H1 (cell line): ENCODE measurements at regions not wholly inside any gene's neighbourhood (a gene's known extent, or its start where the extent isn't known, plus 50 kb on each side); places are given as distances from the start of the nearest gene placed in this dataset.

Experiments used
- CTCF ChIA-PET: fragments of 300-600 bp; sonication (Branson Sonifier 250); formaldehyde crosslinking; loops from one replicate; lab custom pipeline; 2021; ENCODE audit not compliant: partially characterized antibody; lab: Charles Lee
- POLR2A ChIA-PET: fragments of 300-600 bp; sonication (Branson Sonifier 250); formaldehyde crosslinking; loops from one replicate; lab custom pipeline; 2021; ENCODE audit warnings: inconsistent platforms; ENCODE audit not compliant: partially characterized antibody; lab: Charles Lee
- DNase-seq, 2 experiments: peaks; one replicate each; pipeline versions ENCODE4 v3.0.0 to v3.0.0-alpha.2; 2010 to 2022; ENCODE audit warnings: low spot score in 2 of 2, low read depth in 1 of 2, mixed read lengths in 1 of 2
- FAIRE-seq: peaks from 2 replicates; lab custom pipeline; 2011; peaks lifted over from hg19 to GRCh38; lab: Jason Lieb, UNC
- H2AFZ ChIP-seq: 2 replicates; pipeline ENCODE4 v1.8.1; 2012; ENCODE audit warnings: low read length, inconsistent platforms
- H2AK5ac ChIP-seq: 2 replicates; pipeline ENCODE4 v1.6.1; 2013; ENCODE audit warnings: low read depth, low read length
- H2BK120ac ChIP-seq: replicated peaks from 2 replicates; pipeline ENCODE3; 2013; ENCODE audit warnings: low read depth, low read length, inconsistent platforms
- H2BK12ac ChIP-seq: 2 replicates; pipeline ENCODE4 v1.6.1; 2013; ENCODE audit warnings: low read depth, low read length
- H2BK15ac ChIP-seq: 2 replicates; pipeline ENCODE4 v1.6.1; 2013; ENCODE audit warnings: low read length
- H2BK20ac ChIP-seq: 2 replicates; pipeline ENCODE4 v1.6.1; 2013; ENCODE audit warnings: low read length
- H2BK5ac ChIP-seq: 2 replicates; pipeline ENCODE4 v1.6.1; 2013; ENCODE audit warnings: low read depth, low read length
- H3K14ac ChIP-seq: 2 replicates; pipeline ENCODE4 v1.6.1; 2013; ENCODE audit warnings: inconsistent platforms; ENCODE audit not compliant: insufficient read length
- H3K18ac ChIP-seq: 2 replicates; pipeline ENCODE4 v1.6.1; 2013; ENCODE audit warnings: low read length; ENCODE audit errors: extremely low read depth
- H3K23ac ChIP-seq: 2 replicates; pipeline ENCODE4 v1.6.1; 2013; ENCODE audit warnings: inconsistent platforms; ENCODE audit not compliant: insufficient read length
- H3K23me2 ChIP-seq: 2 replicates; pipeline ENCODE4 v1.6.1; 2013; ENCODE audit warnings: low read depth, low read length
- H3K27ac ChIP-seq: 2 replicates; pipeline ENCODE4 v1.6.1; 2011; ENCODE audit warnings: low read depth, low read length, inconsistent platforms
- H3K27me3 ChIP-seq, 4 experiments: replicated peaks in 1 of 4; 1 replicate in 1 of 4; 2 replicates in 3 of 4; pipeline versions ENCODE4 v1.6.1 to v1.8.1; 2011 to 2013; ENCODE audit warnings: low read length in 3 of 4, mild to moderate bottlenecking in 3 of 4, inconsistent platforms in 2 of 4, mixed read lengths in 2 of 4, moderate library complexity in 1 of 4; ENCODE audit not compliant: control insufficient read depth in 3 of 4, insufficient read depth in 3 of 4; ENCODE audit errors: extremely low read depth in 1 of 4
- H3K36me3 ChIP-seq, 4 experiments: 2 replicates each; pipeline versions ENCODE4 v1.6.1 to v1.8.1; 2011 to 2013; ENCODE audit warnings: mild to moderate bottlenecking in 4 of 4, low read length in 3 of 4, moderate library complexity in 2 of 4, control low read depth in 1 of 4, inconsistent platforms in 1 of 4; ENCODE audit not compliant: insufficient read depth in 4 of 4, control insufficient read depth in 2 of 4
- H3K4ac ChIP-seq: replicated peaks from 2 replicates; pipeline ENCODE3; 2013; ENCODE audit warnings: low read length, low read depth, mixed read lengths, inconsistent platforms; ENCODE audit not compliant: insufficient read length
- H3K4me1 ChIP-seq, 4 experiments: replicated peaks in 1 of 4; 1 replicate in 1 of 4; 2 replicates in 3 of 4; pipeline versions ENCODE4 v1.6.1 to v1.8.1; 2011 to 2013; ENCODE audit warnings: low read length in 3 of 4, inconsistent platforms in 2 of 4, mixed read lengths in 1 of 4; ENCODE audit not compliant: insufficient read depth in 4 of 4, control insufficient read depth in 3 of 4
- H3K4me2 ChIP-seq, 2 experiments: 2 replicates each; pipeline versions ENCODE4 v1.6.1 to v1.8.1; 2011 to 2013; ENCODE audit warnings: low read depth in 2 of 2, low read length in 2 of 2, control low read depth in 1 of 2, inconsistent platforms in 1 of 2, mild to moderate bottlenecking in 1 of 2; ENCODE audit not compliant: insufficient read depth in 1 of 2
- H3K4me3 ChIP-seq, 4 experiments: fragments of 200-600, 300-600 bp in 1 of 4; sonication (generic), shearing (Covaris generic), sonication (Bioruptor Twin) in 1 of 4; 2 replicates each; pipeline versions ENCODE4 v1.5.1 to v1.8.1; 2011 to 2016; ENCODE audit warnings: low read length in 4 of 4, low read depth in 3 of 4, control low read depth in 2 of 4, inconsistent platforms in 2 of 4, mild to moderate bottlenecking in 2 of 4, mixed read lengths in 1 of 4, moderate library complexity in 1 of 4; ENCODE audit not compliant: insufficient read depth in 2 of 4; ENCODE audit errors: extremely low read depth in 1 of 4
- H3K56ac ChIP-seq: replicated peaks from 2 replicates; pipeline ENCODE3; 2013; ENCODE audit warnings: low read depth, mild to moderate bottlenecking, mixed read lengths, low read length, inconsistent platforms; ENCODE audit not compliant: insufficient read length
- H3K79me1 ChIP-seq: 2 replicates; pipeline ENCODE4 v1.6.1; 2013; ENCODE audit warnings: low read depth, low read length, control low read depth
- H3K79me2 ChIP-seq, 2 experiments: 2 replicates each; pipeline versions ENCODE4 v1.6.1 to v1.8.1; 2012 to 2013; ENCODE audit warnings: low read length in 2 of 2, mild to moderate bottlenecking in 2 of 2, inconsistent platforms in 1 of 2; ENCODE audit not compliant: insufficient read depth in 2 of 2, control insufficient read depth in 1 of 2
- H3K9ac ChIP-seq, 4 experiments: replicated peaks in 1 of 4; 1 replicate in 1 of 4; 2 replicates in 3 of 4; pipeline versions ENCODE4 v1.6.1 to v1.8.1; 2011 to 2013; ENCODE audit warnings: low read depth in 3 of 4, low read length in 3 of 4, control low read depth in 2 of 4, mild to moderate bottlenecking in 2 of 4, moderate library complexity in 2 of 4, inconsistent platforms in 1 of 4; ENCODE audit errors: extremely low read depth in 1 of 4
- H3K9me3 ChIP-seq, 2 experiments: 2 replicates each; pipeline versions ENCODE4 v1.6.1 to v1.8.1; 2012 to 2013; ENCODE audit warnings: mild to moderate bottlenecking in 2 of 2, moderate library complexity in 2 of 2, control low read depth in 1 of 2, inconsistent platforms in 1 of 2, low read depth in 1 of 2, low read length in 1 of 2, mixed read lengths in 1 of 2; ENCODE audit not compliant: insufficient read depth in 2 of 2
- H4K20me1 ChIP-seq, 2 experiments: replicated peaks in 1 of 2; 2 replicates each; pipeline versions ENCODE3 to v1.8.1; 2011 to 2013; ENCODE audit warnings: inconsistent platforms in 2 of 2, low read length in 2 of 2, mild to moderate bottlenecking in 1 of 2; ENCODE audit not compliant: insufficient read depth in 2 of 2, control insufficient read depth in 1 of 2
- H4K5ac ChIP-seq: 2 replicates; pipeline ENCODE4 v1.6.1; 2013; ENCODE audit warnings: low read length, low read depth, mixed read lengths, inconsistent platforms; ENCODE audit not compliant: insufficient read length
- H4K8ac ChIP-seq: 2 replicates; pipeline ENCODE4 v1.8.0; 2013; ENCODE audit warnings: mild to moderate bottlenecking, moderate library complexity, low read length, inconsistent platforms; ENCODE audit not compliant: insufficient read depth; ENCODE audit errors: extremely low read depth
- H4K91ac ChIP-seq: replicated peaks from 2 replicates; pipeline ENCODE3; 2013; ENCODE audit warnings: low read length, mixed read lengths, inconsistent platforms; ENCODE audit not compliant: insufficient read length
- POLR2A ChIP-seq, 2 experiments: IDR thresholded peaks; 1 replicate in 1 of 2; 2 replicates in 1 of 2; pipeline ENCODE4 v1.6.1; 2011; ENCODE audit warnings: low read depth in 2 of 2, low read length in 2 of 2, mild to moderate bottlenecking in 2 of 2; ENCODE audit errors: control extremely low read depth in 1 of 2
- SRF ChIP-seq: IDR thresholded peaks from 2 replicates; pipeline ENCODE4 v1.6.1; 2011; ENCODE audit warnings: mild to moderate bottlenecking, low read depth, low read length, moderate library complexity
- WGBS, 2 experiments: shearing (Covaris generic) in 1 of 2; methylation state at CpG; one replicate each; pipeline versions ENCODE4 v1.1.6 to v1.1.7; 2013 to 2015; ENCODE audit warnings: low lambda C conversion rate in 2 of 2, mixed read lengths in 2 of 2, inconsistent platforms in 1 of 2, low coverage in 1 of 2, missing lambda C conversion rate in 1 of 2; ENCODE audit not compliant: insufficient replicate concordance in 2 of 2, insufficient coverage in 1 of 2, insufficient read length in 1 of 2; ENCODE audit errors: extremely low coverage in 1 of 2, missing lambda C conversion rate in 1 of 2; 5-methylcytosine and 5-hydroxymethylcytosine counted together

DNA sequence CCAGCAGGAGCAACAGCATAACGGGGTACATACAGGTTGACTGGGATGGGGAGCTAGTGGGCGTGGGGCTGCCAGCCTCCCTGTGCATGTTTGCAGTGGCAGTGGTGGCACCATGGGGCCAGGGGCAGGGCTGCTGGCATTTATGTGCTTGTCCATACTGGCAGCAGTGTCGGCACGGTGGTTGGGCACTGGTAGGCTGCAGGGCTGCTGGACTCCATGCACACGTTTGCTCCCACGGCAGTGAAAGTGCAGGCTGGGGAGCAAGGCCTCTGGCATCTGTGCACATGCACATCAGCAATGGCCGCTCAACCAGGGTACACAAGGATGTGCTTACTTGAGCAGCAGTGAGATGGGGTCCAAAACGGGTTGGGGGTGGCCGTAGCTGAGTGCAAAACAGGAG is 159.5 kb upstream of the KHDRBS2 start:
- Histone ChIP-seq H3K9ac (no peak overlapping the region), H2BK120ac (no peak overlapping the region), H3K27me3 (no peaks in the 10 kb centered on the region), H3K79me2 (no peaks in the 10 kb centered on the region), H3K23ac (no peak overlapping the region), H2BK12ac (0 out of 2 replicates have a peak overlapping the region, but pooled peaks have one; percentile 2), H3K4ac (no peak overlapping the region), H3K9me3 (no peaks in the 10 kb centered on the region), H3K79me1 (no peaks in the 10 kb centered on the region), H3K4me3 (no peak overlapping the region), H3K4me1 (peaks cover 0 to 3% (median 0%) of the 10 kb centered on the region in 4 experiments; a peak in 1 of 7 replicates), H3K27ac (no peak overlapping the region), H2AK5ac (no peak overlapping the region), H3K4me2 (no peak overlapping the region), H4K20me1 (no peaks in the 10 kb centered on the region), H4K8ac (peak overlapping the region; percentile 68), H3K14ac (no peak overlapping the region), H3K36me3 (no peaks in the 10 kb centered on the region), H4K91ac (no peak overlapping the region), H2AFZ (no peak overlapping the region), H3K18ac (no peak overlapping the region), H3K56ac (no peak overlapping the region), H2BK5ac (no peak overlapping the region), H4K5ac (no peak overlapping the region), H2BK20ac (no peak overlapping the region), H3K23me2 (no peaks in the 10 kb centered on the region; the same call in 1 of the 2 replicates), H2BK15ac (no peak overlapping the region; the same call in 1 of the 2 replicates)
- CTCF ChIA-PET = interaction anchor here (1.0 kb wide), 1 partner anchor 56 kb away, joined by 3 read pairs; no protein-coding TSS in a partner anchor
- no peak for FAIRE-seq
- TF ChIP-seq POLR2A (IDR thresholded peaks at IDR 0.05; ENCODE audit: control extremely low read depth in 1 of 2, low read depth in 2 of 2, low read length in 2 of 2) (no peak), SRF (no peak)
- POLR2A ChIA-PET = no interaction called here
- DNase-seq = no peak
- 93% methylated on average over 9 of the region's 9 CpGs; no CpG with 5 or more reads in 1 of the 2 experiments for WGBS, 2 experiments
